Activated CD4-positive, alpha-beta T cell treated with anti-CD3 and anti-CD28 coated beads for 1 hour (primary cell): ENCODE measurements at regions not wholly inside any gene's neighbourhood (a gene's known extent, or its start where the extent isn't known, plus 50 kb on each side); places are given as distances from the start of the nearest gene placed in this dataset.

Experiments used
- DNase-seq: peaks from one replicate; pipeline ENCODE4 v3.0.0-alpha.2; 2020

DNA sequence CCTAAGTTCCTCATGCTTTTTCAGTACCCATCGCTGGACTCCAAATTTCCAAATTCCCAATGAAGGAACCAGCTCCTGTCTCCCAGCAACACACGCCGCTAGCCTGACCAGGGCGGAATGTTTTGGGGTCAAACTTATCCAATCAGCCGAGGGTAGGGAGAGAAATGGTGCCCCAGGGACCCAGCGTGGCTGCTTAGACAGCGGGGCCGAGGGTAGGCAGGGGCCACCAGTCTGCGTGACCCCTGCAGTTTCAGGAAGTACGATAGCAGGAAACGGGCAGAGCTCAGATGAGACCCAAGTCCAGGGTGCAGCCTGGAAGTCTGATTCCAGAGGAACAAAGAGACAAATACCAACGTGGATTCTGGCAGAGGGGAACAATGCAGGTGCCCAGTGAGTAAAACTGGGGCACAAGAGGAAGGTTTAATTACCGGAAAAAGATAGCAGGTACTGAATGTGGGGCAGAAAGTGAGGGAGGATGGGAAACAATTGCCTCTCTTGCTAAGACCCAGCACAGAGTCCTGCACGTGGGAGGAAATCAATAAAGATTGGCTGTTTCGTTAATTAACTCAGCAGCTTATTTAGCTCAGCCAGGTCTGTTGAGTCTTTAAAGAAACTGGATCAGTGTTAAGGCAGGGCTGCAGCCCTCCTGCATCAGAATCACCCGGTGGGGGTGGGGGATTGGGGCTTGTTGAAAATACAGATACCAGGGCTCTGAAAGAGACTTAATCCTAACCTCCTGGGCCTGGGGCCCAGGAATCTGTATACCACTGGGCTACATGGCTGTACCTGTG lies 50.4 kb upstream of the NFE2L3 start:
- DNase-seq: no peak

DNA sequence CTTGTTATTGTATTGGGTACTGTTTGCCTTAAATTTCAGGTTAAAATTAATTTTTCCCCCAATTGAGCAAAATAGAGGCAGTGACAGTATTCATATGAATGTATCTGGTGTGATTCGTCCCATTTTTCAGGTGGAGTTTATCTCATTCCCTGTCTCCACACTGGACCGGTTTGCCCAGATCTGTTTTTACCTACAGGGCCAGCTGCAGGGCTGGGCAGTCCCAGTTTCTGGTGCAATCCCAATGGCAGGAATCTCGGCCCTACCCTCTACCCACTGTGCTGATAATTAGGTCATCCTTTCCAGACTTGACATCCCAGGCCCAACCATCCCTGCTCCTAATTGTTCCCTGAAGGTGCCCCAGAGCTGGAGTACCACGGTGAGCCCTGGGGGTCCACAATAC lies 49.8 kb upstream of the NFE2L3 start:
- DNase-seq: no peak
